PFSK-1 (cell line): ENCODE measurements at regions not wholly inside any gene's neighbourhood (a gene's known extent, or its start where the extent isn't known, plus 50 kb on each side); places are given as distances from the start of the nearest gene placed in this dataset.

ENCODE experiments used
- FOXP2 ChIP-seq: optimal IDR thresholded peaks from 2 replicates; pipeline ENCODE3; 2011; ENCODE audit warnings: borderline replicate concordance, control low read depth, inconsistent platforms; ENCODE audit not compliant: insufficient read depth; ENCODE audit errors: extremely low read length, extremely low read depth
- POLR2AphosphoS5 ChIP-seq: IDR thresholded peaks from 2 replicates; pipeline ENCODE4 v1.6.1; 2012; ENCODE audit warnings: low read depth, mild to moderate bottlenecking, control low read depth, low read length, moderate library complexity
- REST ChIP-seq, 2 experiments: IDR thresholded peaks; 2 replicates each; pipeline versions ENCODE4 v1.6.1 to v1.8.0; 2011 to 2012; ENCODE audit warnings: low read depth in 2 of 2, low read length in 2 of 2, control low read depth in 1 of 2, inconsistent platforms in 1 of 2, mild to moderate bottlenecking in 1 of 2, moderate library complexity in 1 of 2; ENCODE audit not compliant: insufficient read depth in 1 of 2
- SIN3A ChIP-seq: IDR thresholded peaks from 2 replicates; pipeline ENCODE4 v1.6.1; 2012; ENCODE audit warnings: mild to moderate bottlenecking, low read length, moderate library complexity, borderline replicate concordance; ENCODE audit not compliant: insufficient read depth
- TAF1 ChIP-seq: IDR thresholded peaks from 2 replicates; pipeline ENCODE4 v1.6.1; 2012; ENCODE audit warnings: low read length, control low read depth, borderline replicate concordance; ENCODE audit not compliant: insufficient read depth

GRCh38 chr6:145360865-145361264 lies 374.5 kb downstream of the EPM2A start:
- TF ChIP-seq SIN3A (no peak), TAF1 (no peak), REST (IDR thresholded peaks at IDR 0.05; ENCODE audit: insufficient read depth in 1 of 2, low read depth in 2 of 2, low read length in 2 of 2) (no peak), POLR2AphosphoS5 (no peak), FOXP2 (no peak)

- TF ChIP-seq SIN3A, result no peak
- TF ChIP-seq TAF1, result no peak
- no peak for TF ChIP-seq REST (IDR thresholded peaks at IDR 0.05; ENCODE audit: insufficient read depth in 1 of 2, low read depth in 2 of 2, low read length in 2 of 2)
- no peak for TF ChIP-seq POLR2AphosphoS5
- TF ChIP-seq FOXP2, result no peak
Measured at GRCh38 chr6:145367149-145367548, 368.2 kb downstream of the EPM2A start.

- no peak for TF ChIP-seq REST (IDR thresholded peaks at IDR 0.05; ENCODE audit: insufficient read depth in 1 of 2, low read depth in 2 of 2, low read length in 2 of 2)
- TF ChIP-seq FOXP2, result no peak
- no peak for TF ChIP-seq POLR2AphosphoS5
- no peak for TF ChIP-seq SIN3A
- no peak for TF ChIP-seq TAF1
Measured at GRCh38 chr6:145368075-145368474, 367.2 kb downstream of the EPM2A start.

- TF ChIP-seq TAF1 (no peak), FOXP2 (no peak), POLR2AphosphoS5 (no peak), SIN3A (no peak), REST (IDR thresholded peaks at IDR 0.05; ENCODE audit: insufficient read depth in 1 of 2, low read depth in 2 of 2, low read length in 2 of 2) (no peak)
Measured at GRCh38 chr6:145370559-145370958, 364.8 kb downstream of the EPM2A start.

GRCh38 chr6:145372671-145373151 lies 362.6 kb downstream of the EPM2A start:
- no peak for TF ChIP-seq POLR2AphosphoS5
- no peak for TF ChIP-seq SIN3A
- no peak for TF ChIP-seq REST (IDR thresholded peaks at IDR 0.05; ENCODE audit: insufficient read depth in 1 of 2, low read depth in 2 of 2, low read length in 2 of 2)
- TF ChIP-seq FOXP2, result no peak
- TF ChIP-seq TAF1, result no peak
